ENCODE measurements at regions not wholly inside any gene's neighbourhood (a gene's known extent, or its start where the extent isn't known, plus 50 kb on each side); places are given as distances from the start of the nearest gene placed in this dataset.
"Not testable (repeated sequence)": the region's sequence is repeated elsewhere in the genome, so short reads cannot be mapped to it uniquely, and the experiment has no call there.

- H3K9me3 ChIP-seq (ENCODE audit: insufficient read depth in 2 of 2, low read depth in 1 of 2, low read length in 1 of 2); H3K23ac ChIP-seq (ENCODE audit: insufficient read length); H2AFZ ChIP-seq (ENCODE audit: low read length); H3K27me3 ChIP-seq (replicated peaks in 1 of 4; ENCODE audit: control insufficient read depth in 3 of 4, extremely low read depth in 1 of 4, insufficient read depth in 3 of 4, low read length in 3 of 4); H3K18ac ChIP-seq (ENCODE audit: extremely low read depth, low read length); H4K91ac ChIP-seq (replicated peaks; ENCODE audit: insufficient read length, low read length); H3K79me2 ChIP-seq (ENCODE audit: control insufficient read depth in 1 of 2, insufficient read depth in 2 of 2, low read length in 2 of 2); FAIRE-seq; H3K14ac ChIP-seq (ENCODE audit: insufficient read length); H3K56ac ChIP-seq (replicated peaks; ENCODE audit: insufficient read length, low read depth, low read length); H3K79me1 ChIP-seq (ENCODE audit: low read depth, low read length); H3K27ac ChIP-seq (ENCODE audit: low read depth, low read length); H4K8ac ChIP-seq (ENCODE audit: extremely low read depth, insufficient read depth, low read length); H2BK120ac ChIP-seq (replicated peaks; ENCODE audit: low read depth, low read length); H3K4me1 ChIP-seq (replicated peaks in 1 of 4; ENCODE audit: control insufficient read depth in 3 of 4, insufficient read depth in 4 of 4, low read length in 3 of 4); H4K5ac ChIP-seq (ENCODE audit: insufficient read length, low read depth, low read length); H3K4ac ChIP-seq (replicated peaks; ENCODE audit: insufficient read length, low read depth, low read length); H2BK15ac ChIP-seq (ENCODE audit: low read length); H2BK20ac ChIP-seq (ENCODE audit: low read length); H3K36me3 ChIP-seq (ENCODE audit: control insufficient read depth in 2 of 4, insufficient read depth in 4 of 4, low read length in 3 of 4); H2AK5ac ChIP-seq (ENCODE audit: low read depth, low read length); H3K9ac ChIP-seq (replicated peaks in 1 of 4; ENCODE audit: extremely low read depth in 1 of 4, low read depth in 3 of 4, low read length in 3 of 4); H3K23me2 ChIP-seq (ENCODE audit: low read depth, low read length); H4K20me1 ChIP-seq (replicated peaks in 1 of 2; ENCODE audit: control insufficient read depth in 1 of 2, insufficient read depth in 2 of 2, low read length in 2 of 2): not testable (repeated sequence)
- Histone ChIP-seq H3K4me2 (ENCODE audit: insufficient read depth in 1 of 2, low read depth in 2 of 2, low read length in 2 of 2) (peak overlapping the region; percentile 43 to 74; a peak in 3 of 4 replicates), H3K4me3 (ENCODE audit: extremely low read depth in 1 of 4, insufficient read depth in 2 of 4, low read depth in 3 of 4, low read length in 4 of 4) (peak overlapping the region; percentile 10 to 56 (median 36); a peak in 5 of 8 replicates), H2BK12ac (ENCODE audit: low read depth, low read length) (peak overlapping the region; percentile 40; the same call in 1 of the 2 replicates), H2BK5ac (ENCODE audit: low read depth, low read length) (peak overlapping the region; percentile 40; the same call in 1 of the 2 replicates)
- peak in 1 of 2 experiments; percentile 75 for DNase-seq (ENCODE audit: low read depth in 1 of 2, low spot score in 2 of 2)
- 57% methylated on average over 19 of the region's 22 CpGs; no CpG with 5 or more reads in 1 of the 2 experiments for WGBS, 2 experiments (ENCODE audit: extremely low coverage in 1 of 2, insufficient coverage in 1 of 2, insufficient read length in 1 of 2, insufficient replicate concordance in 2 of 2, low coverage in 1 of 2, low lambda C conversion rate in 2 of 2, missing lambda C conversion rate in 1 of 2)
- POLR2A ChIA-PET (ENCODE audit: partially characterized antibody): interaction anchor here (1.3 kb wide), 1 partner anchor 8 kb away, joined by 3 read pairs; no protein-coding TSS in a partner anchor
- CTCF ChIA-PET (ENCODE audit: partially characterized antibody): interaction anchor here (1.0 to 1.4 kb wide), 3 partner anchors 11 to 358 kb away, joined by 3 read pairs; no protein-coding TSS in a partner anchor
These were observed 362.1 kb downstream of the HS3ST1 start for GRCh38 chr4:11066584-11066983.

- H2BK15ac ChIP-seq (ENCODE audit: low read length); H3K79me2 ChIP-seq (ENCODE audit: control insufficient read depth in 1 of 2, insufficient read depth in 2 of 2, low read length in 2 of 2); H3K27me3 ChIP-seq (replicated peaks in 1 of 4; ENCODE audit: control insufficient read depth in 3 of 4, extremely low read depth in 1 of 4, insufficient read depth in 3 of 4, low read length in 3 of 4); CTCF ChIA-PET (ENCODE audit: partially characterized antibody); H3K14ac ChIP-seq (ENCODE audit: insufficient read length); H3K36me3 ChIP-seq (ENCODE audit: control insufficient read depth in 2 of 4, insufficient read depth in 4 of 4, low read length in 3 of 4); H3K9ac ChIP-seq (replicated peaks in 1 of 4; ENCODE audit: extremely low read depth in 1 of 4, low read depth in 3 of 4, low read length in 3 of 4); H2AFZ ChIP-seq (ENCODE audit: low read length); FAIRE-seq; H2BK12ac ChIP-seq (ENCODE audit: low read depth, low read length); H3K56ac ChIP-seq (replicated peaks; ENCODE audit: insufficient read length, low read depth, low read length); H2BK5ac ChIP-seq (ENCODE audit: low read depth, low read length); H4K5ac ChIP-seq (ENCODE audit: insufficient read length, low read depth, low read length); H3K23ac ChIP-seq (ENCODE audit: insufficient read length); POLR2A ChIA-PET (ENCODE audit: partially characterized antibody); H3K18ac ChIP-seq (ENCODE audit: extremely low read depth, low read length); H4K91ac ChIP-seq (replicated peaks; ENCODE audit: insufficient read length, low read length); DNase-seq (ENCODE audit: low read depth in 1 of 2, low spot score in 2 of 2); H2BK20ac ChIP-seq (ENCODE audit: low read length); H3K9me3 ChIP-seq (ENCODE audit: insufficient read depth in 2 of 2, low read depth in 1 of 2, low read length in 1 of 2); H3K4me1 ChIP-seq (replicated peaks in 1 of 4; ENCODE audit: control insufficient read depth in 3 of 4, insufficient read depth in 4 of 4, low read length in 3 of 4); H3K4me2 ChIP-seq (ENCODE audit: insufficient read depth in 1 of 2, low read depth in 2 of 2, low read length in 2 of 2); H2AK5ac ChIP-seq (ENCODE audit: low read depth, low read length); H2BK120ac ChIP-seq (replicated peaks; ENCODE audit: low read depth, low read length); H4K8ac ChIP-seq (ENCODE audit: extremely low read depth, insufficient read depth, low read length); H3K79me1 ChIP-seq (ENCODE audit: low read depth, low read length); H3K27ac ChIP-seq (ENCODE audit: low read depth, low read length); H4K20me1 ChIP-seq (replicated peaks in 1 of 2; ENCODE audit: control insufficient read depth in 1 of 2, insufficient read depth in 2 of 2, low read length in 2 of 2); H3K4ac ChIP-seq (replicated peaks; ENCODE audit: insufficient read length, low read depth, low read length); H3K23me2 ChIP-seq (ENCODE audit: low read depth, low read length); H3K4me3 ChIP-seq (ENCODE audit: extremely low read depth in 1 of 4, insufficient read depth in 2 of 4, low read depth in 3 of 4, low read length in 4 of 4): not testable (repeated sequence)
- 60% methylated on average over 1 of the region's 3 CpGs; no CpG with 5 or more reads in 1 of the 2 experiments for WGBS, 2 experiments (ENCODE audit: extremely low coverage in 1 of 2, insufficient coverage in 1 of 2, insufficient read length in 1 of 2, insufficient replicate concordance in 2 of 2, low coverage in 1 of 2, low lambda C conversion rate in 2 of 2, missing lambda C conversion rate in 1 of 2)
These were observed 368.1 kb downstream of the HS3ST1 start for GRCh38 chr4:11060637-11061036.

Measured in H1 (cell line).